Transverse colon (tissue), 4 donors: ENCODE measurements at regions not wholly inside any gene's neighbourhood (a gene's known extent, or its start where the extent isn't known, plus 50 kb on each side); places are given as distances from the start of the nearest gene placed in this dataset.

ENCODE experiments used
- DNase-seq: peaks from one replicate; pipeline ENCODE4 v3.0.0-alpha.2; 2019
- H3K27ac ChIP-seq, 4 donors: fragments of 200-600 bp; sonication (generic); 2 replicates each; pipeline ENCODE4 v1.5.1; 2016 to 2018; ENCODE audit warnings: inconsistent platforms in 4 of 4
- H3K27me3 ChIP-seq: fragments of 200-600 bp; sonication (generic); 2 replicates; pipeline ENCODE4 v1.5.1; 2017; ENCODE audit warnings: inconsistent platforms
- H3K36me3 ChIP-seq, 4 donors: fragments of 200-600 bp; sonication (generic); 2 replicates each; pipeline ENCODE4 v1.5.1; 2017 to 2019; ENCODE audit warnings: inconsistent platforms in 4 of 4
- H3K4me1 ChIP-seq, 4 donors: fragments of 200-600 bp; sonication (generic); 2 replicates each; pipeline ENCODE4 v1.5.1; 2017 to 2020; ENCODE audit warnings: inconsistent platforms in 4 of 4
- H3K4me3 ChIP-seq, 4 donors: fragments of 200-600 bp; sonication (generic); 1 replicate in 1 of 4; 2 replicates in 3 of 4; pipeline versions ENCODE4 v1.5.1 to v1.6.1; 2017 to 2019; ENCODE audit warnings: inconsistent platforms in 4 of 4
- H3K9me3 ChIP-seq, 2 donors: fragments of 200-600 bp; sonication (generic); 2 replicates each; pipeline ENCODE4 v1.5.1; 2017 to 2019; ENCODE audit warnings: inconsistent platforms in 2 of 2
- CTCF ChIP-seq, 5 experiments: fragments of 200-600 bp in 3 of 5; fragments of 450-650 bp in 2 of 5; sonication (generic) in 3 of 5; IDR thresholded peaks; 1 replicate in 2 of 5; 2 replicates in 3 of 5; pipeline ENCODE4 v1.5.1; 2016 to 2017; ENCODE audit warnings: antibody characterized with exemption in 5 of 5, inconsistent platforms in 3 of 5, mild to moderate bottlenecking in 2 of 5, moderate library complexity in 1 of 5
- EP300 ChIP-seq: sonication (generic); formaldehyde crosslinking; IDR thresholded peaks from one replicate; pipeline ENCODE4 v1.6.1; 2017; ENCODE audit warnings: antibody characterized with exemption, low read depth
- POLR2A ChIP-seq: fragments of 450-650 bp; IDR thresholded peaks from one replicate; pipeline ENCODE4 v1.6.1; 2016; ENCODE audit warnings: antibody characterized with exemption, mild to moderate bottlenecking, moderate library complexity
- POLR2AphosphoS5 ChIP-seq, 3 donors: sonication (generic); formaldehyde crosslinking; IDR thresholded peaks; one replicate each; pipeline ENCODE4 v1.6.1; 2016; ENCODE audit warnings: antibody characterized with exemption in 3 of 3
- WGBS, 2 donors: methylation state at CpG; one replicate each; pipeline ENCODE4 v1.1.5; 2018; ENCODE audit warnings: low coverage in 1 of 2; 5-methylcytosine and 5-hydroxymethylcytosine counted together
- in situ Hi-C, 4 donors: fragments of 200-750 bp; cut with MboI; loops; one replicate each; pipeline versions ENCODE4 v1.15.0 to v1.15.1; 2017; ENCODE audit warnings: low sequenced_read_pairs in 3 of 4, low pct_ligation_motif_present in 1 of 4, low pct_unique_long_range_greater_than_20kb in 1 of 4
- intact Hi-C: fragments of 100-400 bp; cut with DNase I; formaldehyde crosslinking; loops from one replicate; pipeline ENCODE4 v1.15.1; 2023; ENCODE audit warnings: low total_unique reads

- intact Hi-C loops: no loop called here
- H3K36me3 ChIP-seq: no peaks in the 10 kb centered on the region
- WGBS, 2 donors: 88 to 91% methylated on average over 7 of the region's 7 CpGs
- no peaks in the 10 kb centered on the region for H3K4me1 ChIP-seq
- no peaks in the 10 kb centered on the region for H3K27me3 ChIP-seq
- H3K4me3 ChIP-seq: no peak overlapping the region
- H3K9me3 ChIP-seq: no peaks in the 10 kb centered on the region
- TF ChIP-seq CTCF (IDR thresholded peaks at IDR 0.05): no peak
- TF ChIP-seq POLR2AphosphoS5 (IDR thresholded peaks at IDR 0.05): no peak
- no peak for TF ChIP-seq POLR2A
- no peak for TF ChIP-seq EP300
- H3K27ac ChIP-seq: no peak overlapping the region
- DNase-seq: no peak
- in situ Hi-C loops: no loop called here
Observed at GRCh38 chr4:24163314-24163713, 273.5 kb upstream of the PPARGC1A start.

- no peak for DNase-seq
- in situ Hi-C loops (no loop called here), intact Hi-C loops (no loop called here)
- Histone ChIP-seq H3K27me3 (no peaks in the 10 kb centered on the region), H3K9me3 (no peaks in the 10 kb centered on the region), H3K27ac (no peak overlapping the region), H3K36me3 (no peaks in the 10 kb centered on the region), H3K4me1 (no peaks in the 10 kb centered on the region), H3K4me3 (no peak overlapping the region)
- 86 to 91% methylated on average over 1 of the region's 1 CpG for WGBS, 2 donors
- TF ChIP-seq POLR2A (no peak), CTCF (IDR thresholded peaks at IDR 0.05) (no peak), EP300 (no peak), POLR2AphosphoS5 (IDR thresholded peaks at IDR 0.05) (no peak)
Observed at GRCh38 chr4:24160358-24160757, 270.5 kb upstream of the PPARGC1A start.

GRCh38 chr4:24158031-24158430 lies 268.2 kb upstream of the PPARGC1A start:
- in situ Hi-C loops: no loop called here
- no peak for DNase-seq
- H3K9me3 ChIP-seq: no peaks in the 10 kb centered on the region
- no peaks in the 10 kb centered on the region for H3K27me3 ChIP-seq
- no peak overlapping the region for H3K4me3 ChIP-seq
- no peaks in the 10 kb centered on the region for H3K36me3 ChIP-seq
- intact Hi-C loops: no loop called here
- H3K4me1 ChIP-seq: no peaks in the 10 kb centered on the region
- no peak overlapping the region for H3K27ac ChIP-seq
- TF ChIP-seq CTCF (IDR thresholded peaks at IDR 0.05): no peak
- TF ChIP-seq POLR2A: no peak
- TF ChIP-seq POLR2AphosphoS5 (IDR thresholded peaks at IDR 0.05): no peak
- 78 to 93% methylated on average over 1 of the region's 1 CpG for WGBS, 2 donors

- no peak for DNase-seq
- H3K4me1 ChIP-seq: no peaks in the 10 kb centered on the region
Observed at GRCh38 chr4:24150034-24150433, 260.2 kb upstream of the PPARGC1A start.

More at GRCh38 chr4:24150034-24150433, 260.2 kb upstream of the PPARGC1A start:
- no peak overlapping the region for H3K4me3 ChIP-seq
- no peak overlapping the region for H3K27ac ChIP-seq
- no peaks in the 10 kb centered on the region for H3K27me3 ChIP-seq
- H3K36me3 ChIP-seq: no peaks in the 10 kb centered on the region
- TF ChIP-seq CTCF (IDR thresholded peaks at IDR 0.05) (no peak), EP300 (no peak), POLR2AphosphoS5 (IDR thresholded peaks at IDR 0.05) (no peak), POLR2A (no peak)
- in situ Hi-C loops (no loop called here), intact Hi-C loops (no loop called here)
- no peaks in the 10 kb centered on the region for H3K9me3 ChIP-seq
- 82 to 87% methylated on average over 3 of the region's 3 CpGs for WGBS, 2 donors
